NCI-H748 (cell line): ENCODE measurements at regions not wholly inside any gene's neighbourhood (a gene's known extent, or its start where the extent isn't known, plus 50 kb on each side); places are given as distances from the start of the nearest gene placed in this dataset.

Source experiments
- DNase-seq: peaks from one replicate; lab custom pipeline; 2025; ENCODE audit not compliant: unreplicated experiment; lab: John Stamatoyannopoulos, UW

GRCh38 chr5:159527546-159528254 is 197.4 kb upstream of the IL12B start:
- DNase-seq, result no peak

GRCh38 chr5:159531554-159532105 is 201.3 kb upstream of the IL12B start:
- DNase-seq, result no peak

DNA sequence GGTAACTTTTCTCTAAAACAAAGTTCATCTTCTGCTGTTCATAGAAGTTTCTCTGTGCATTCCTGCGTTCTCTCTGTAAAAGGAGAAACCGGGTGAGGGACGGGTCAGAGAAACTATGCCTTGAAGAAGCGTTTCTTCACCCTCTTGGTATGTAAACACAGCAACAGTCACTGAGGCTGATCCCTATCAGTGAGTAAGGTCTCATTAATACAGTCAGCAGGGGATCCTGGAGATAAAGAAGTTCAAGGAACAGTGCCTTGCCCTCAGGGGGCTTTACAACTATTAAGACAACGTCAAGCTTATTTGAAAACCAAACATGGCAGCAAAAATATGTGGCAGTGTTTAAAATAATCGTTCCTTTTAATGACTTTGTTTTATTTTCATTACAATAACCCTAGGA is 202.9 kb upstream of the IL12B start:
- DNase-seq, result no peak

DNA sequence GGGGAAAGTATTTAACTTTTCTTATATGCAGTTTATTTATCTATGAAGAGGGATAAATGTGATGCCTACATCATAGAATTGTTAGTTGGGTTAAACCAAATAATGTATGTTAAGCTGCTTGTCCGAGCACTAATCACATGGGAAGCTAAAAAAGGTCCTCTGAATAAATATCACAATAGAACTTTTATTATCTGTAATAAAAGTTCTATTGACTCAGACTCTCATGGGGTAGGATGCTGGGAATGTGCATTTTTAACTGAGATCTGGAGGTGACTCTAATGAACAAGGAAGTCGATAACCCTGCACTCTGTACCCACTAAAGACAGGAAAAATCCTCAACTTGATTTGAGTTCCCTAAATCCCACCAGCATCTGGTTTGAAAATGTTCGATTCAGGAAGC is 205.9 kb upstream of the IL12B start:
- DNase-seq, result no peak

- no peak for DNase-seq
Observed at GRCh38 chr5:159536646-159537045, 206.4 kb upstream of the IL12B start.

DNA sequence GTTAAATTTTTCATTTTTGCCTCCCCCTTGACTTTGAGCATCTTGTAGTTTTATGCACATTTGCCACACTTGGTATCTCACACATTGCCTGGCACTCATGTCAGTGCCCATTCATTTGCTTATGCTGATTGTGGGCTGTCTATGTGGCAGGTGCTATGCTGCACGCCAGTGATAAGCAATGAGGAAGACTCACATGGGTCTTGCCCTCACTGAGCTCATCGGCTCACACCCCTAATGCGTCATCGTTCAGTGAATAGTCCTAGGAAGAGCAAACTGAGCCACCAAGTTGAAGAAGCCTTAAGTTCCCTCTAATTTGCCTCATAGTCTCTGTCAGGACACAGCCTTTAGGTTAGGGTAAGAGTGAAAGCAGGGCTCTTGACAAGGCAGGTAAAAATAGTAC is 209.4 kb upstream of the IL12B start:
- DNase-seq, result no peak

GRCh38 chr5:159543326-159543725 is 213.0 kb upstream of the IL12B start:
- DNase-seq, result no peak

GRCh38 chr5:159545156-159545555 is 214.9 kb upstream of the IL12B start:
- no peak for DNase-seq

DNA sequence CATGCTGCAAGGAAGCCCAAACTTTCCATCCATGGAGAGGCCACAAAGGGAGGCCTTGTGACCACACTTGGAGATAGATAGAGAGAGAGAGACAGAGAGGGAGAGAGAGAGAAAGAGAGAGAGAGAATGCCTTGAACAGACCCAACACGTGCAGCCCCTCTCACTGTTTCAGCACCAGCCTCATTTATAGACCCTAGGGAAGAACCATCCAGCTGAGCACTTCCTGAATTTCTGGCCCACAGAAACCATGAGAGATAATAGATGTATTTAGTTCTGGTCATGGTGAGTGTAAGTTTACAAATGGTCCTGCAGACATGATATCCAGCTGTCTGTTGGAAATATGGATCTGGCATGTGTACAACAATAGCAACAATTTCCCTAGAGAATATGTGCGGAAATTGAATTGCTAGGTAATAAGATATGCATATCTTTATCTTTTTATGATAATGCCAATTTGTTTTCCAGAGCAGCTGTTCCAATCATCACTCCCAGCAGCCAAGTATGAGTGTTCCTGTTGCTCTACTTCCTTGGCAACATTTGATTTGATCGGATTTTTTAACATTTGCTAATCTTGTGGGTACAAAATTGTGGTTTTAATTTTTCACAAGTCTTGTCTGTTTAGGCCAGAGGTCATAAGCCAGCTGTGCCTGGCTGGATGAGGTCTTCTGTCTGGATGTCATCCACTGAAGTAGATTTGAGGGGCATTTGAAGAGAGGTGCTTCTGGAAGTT is 217.3 kb upstream of the IL12B start:
- DNase-seq, result no peak

DNA sequence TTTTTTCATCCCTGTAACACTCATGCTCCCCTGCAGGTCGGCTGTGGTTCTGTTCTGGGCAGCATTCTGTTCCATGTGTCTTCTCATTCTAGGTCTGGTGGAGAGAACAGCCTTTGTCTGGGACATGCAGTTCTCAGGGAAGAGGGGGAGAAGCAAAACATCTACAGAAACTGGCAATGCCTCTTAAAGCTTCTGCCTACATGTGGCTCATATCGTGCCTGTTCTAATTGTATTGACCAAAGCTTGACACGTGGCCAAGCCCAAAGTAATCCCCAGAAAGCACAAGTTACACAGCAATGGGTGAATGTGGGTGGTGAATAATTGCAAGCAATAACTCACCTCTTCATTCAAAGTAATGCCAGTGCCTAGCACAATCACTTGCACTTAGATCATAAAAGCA is 218.2 kb upstream of the IL12B start:
- no peak for DNase-seq

GRCh38 chr5:159549046-159549445 is 218.8 kb upstream of the IL12B start:
- DNase-seq, result no peak

GRCh38 chr5:159550951-159551350 is 220.7 kb upstream of the IL12B start:
- no peak for DNase-seq

GRCh38 chr5:159552751-159553150 is 222.5 kb upstream of the IL12B start:
- no peak for DNase-seq

DNA sequence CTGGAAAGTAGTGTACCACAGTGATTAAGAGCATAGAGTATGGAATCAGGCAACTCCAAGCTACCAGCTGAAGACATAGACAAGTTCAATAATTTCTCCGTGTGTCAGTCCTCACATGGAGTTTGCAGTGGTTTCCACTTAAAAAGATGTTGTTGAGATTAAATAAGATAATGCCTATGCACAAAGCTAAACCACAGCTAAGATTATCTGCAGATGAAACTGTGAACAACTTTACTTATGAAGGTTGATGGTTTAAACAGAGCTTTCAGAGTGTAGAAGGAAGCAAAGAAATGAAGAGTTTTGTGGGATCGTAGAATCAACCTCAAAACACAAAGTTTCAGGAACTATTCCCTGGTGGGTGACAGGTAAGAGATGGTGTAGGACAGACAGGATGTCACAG is 223.5 kb upstream of the IL12B start:
- no peak for DNase-seq

DNA sequence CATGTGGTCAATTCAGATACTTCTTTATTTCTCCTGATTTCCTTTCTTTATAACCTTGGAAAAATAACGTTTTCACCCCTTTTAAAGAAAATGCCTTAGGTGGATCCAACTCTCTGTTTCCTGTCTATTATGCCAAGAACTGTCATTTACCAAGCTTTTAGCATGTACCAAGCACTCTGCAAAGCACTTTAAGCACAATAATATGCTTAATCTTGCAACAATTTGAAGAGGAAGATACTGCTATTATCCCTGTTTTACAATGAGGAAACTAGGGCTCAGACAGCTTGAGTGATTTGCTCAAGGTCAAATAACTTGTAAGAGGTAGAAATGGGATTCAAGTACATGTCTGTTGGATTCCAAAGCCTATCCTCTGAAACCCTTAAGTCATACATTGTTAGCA is 224.8 kb upstream of the IL12B start:
- DNase-seq, result no peak

- no peak for DNase-seq
Observed at GRCh38 chr5:159559337-159559736, 229.1 kb upstream of the IL12B start.

DNA sequence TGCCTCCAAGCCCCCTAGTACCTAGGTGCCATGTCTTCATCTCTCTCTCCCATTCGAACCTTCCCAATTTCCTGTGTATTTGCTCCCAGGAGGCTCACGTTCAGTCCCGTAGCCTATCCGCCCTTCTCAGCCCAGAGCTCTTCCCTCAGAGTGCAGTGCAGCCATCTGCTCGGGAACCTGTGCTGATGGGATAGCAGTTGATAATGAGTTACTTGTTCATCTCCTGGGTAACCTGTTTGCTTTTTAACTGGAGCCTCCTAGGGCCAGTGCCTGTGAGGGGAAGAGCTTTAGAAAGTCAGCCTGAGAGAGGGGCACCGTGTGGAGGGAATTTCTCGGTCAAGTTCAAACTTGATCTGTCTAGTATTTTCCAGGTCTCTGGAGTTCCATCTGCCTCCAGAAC is 229.8 kb upstream of the IL12B start:
- peak; percentile 31 for DNase-seq

DNA sequence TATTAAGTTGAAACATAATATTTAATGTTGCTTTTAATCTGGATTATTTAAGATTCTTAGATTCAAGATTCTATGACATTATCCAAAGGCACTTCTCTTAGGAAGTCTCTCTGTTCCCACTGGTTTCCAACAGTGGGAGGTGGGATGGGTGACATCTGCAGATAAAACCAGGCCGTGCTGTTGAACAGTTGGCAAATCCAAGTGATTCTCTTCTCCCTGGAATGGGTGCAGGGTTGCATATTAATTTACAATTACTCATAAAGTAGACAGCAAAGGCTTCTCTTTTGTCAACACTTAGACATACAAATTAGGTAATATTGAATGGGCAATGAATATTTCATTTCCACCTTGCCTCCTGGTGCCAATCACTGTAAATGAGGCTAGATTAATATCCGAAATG is 233.7 kb upstream of the IL12B start:
- no peak for DNase-seq

DNA sequence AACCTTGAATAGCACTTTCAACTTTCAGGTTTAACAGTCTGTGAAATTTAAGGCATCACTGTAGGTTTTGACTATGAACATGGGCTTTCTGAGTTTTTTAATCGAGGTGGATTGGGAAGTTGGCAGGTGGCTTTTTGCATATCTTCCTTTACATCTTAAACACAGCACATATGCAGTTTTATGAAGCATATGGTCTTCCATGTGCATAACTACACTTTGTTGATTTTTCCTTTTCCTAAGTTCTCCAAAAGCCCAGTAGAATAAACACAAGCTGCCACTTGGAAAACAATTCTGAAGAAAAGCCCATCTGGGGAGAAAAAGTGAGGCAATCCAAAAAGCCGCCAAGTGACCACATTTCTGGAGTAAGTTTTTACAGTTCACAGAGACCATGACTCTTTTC is 236.5 kb upstream of the IL12B start:
- no peak for DNase-seq

DNA sequence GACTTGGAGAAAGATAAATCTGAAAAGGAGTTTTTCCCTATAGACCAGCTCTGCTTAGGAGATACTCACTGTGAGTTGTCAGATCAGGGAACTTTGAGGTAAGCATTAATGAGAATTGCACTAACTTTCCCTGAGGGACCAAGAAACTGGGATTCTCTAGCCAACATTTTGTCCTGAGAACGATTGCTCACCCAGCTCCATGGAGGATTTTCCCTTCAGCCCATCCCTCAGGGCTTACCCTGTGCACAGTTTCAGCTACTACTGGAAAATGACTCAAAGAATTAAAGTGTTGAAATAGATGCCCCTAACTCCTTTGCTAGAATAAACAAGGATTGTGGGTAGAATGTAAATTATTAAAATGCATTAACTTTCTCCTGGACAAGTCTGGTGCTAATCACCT is 237.2 kb upstream of the IL12B start:
- no peak for DNase-seq

DNA sequence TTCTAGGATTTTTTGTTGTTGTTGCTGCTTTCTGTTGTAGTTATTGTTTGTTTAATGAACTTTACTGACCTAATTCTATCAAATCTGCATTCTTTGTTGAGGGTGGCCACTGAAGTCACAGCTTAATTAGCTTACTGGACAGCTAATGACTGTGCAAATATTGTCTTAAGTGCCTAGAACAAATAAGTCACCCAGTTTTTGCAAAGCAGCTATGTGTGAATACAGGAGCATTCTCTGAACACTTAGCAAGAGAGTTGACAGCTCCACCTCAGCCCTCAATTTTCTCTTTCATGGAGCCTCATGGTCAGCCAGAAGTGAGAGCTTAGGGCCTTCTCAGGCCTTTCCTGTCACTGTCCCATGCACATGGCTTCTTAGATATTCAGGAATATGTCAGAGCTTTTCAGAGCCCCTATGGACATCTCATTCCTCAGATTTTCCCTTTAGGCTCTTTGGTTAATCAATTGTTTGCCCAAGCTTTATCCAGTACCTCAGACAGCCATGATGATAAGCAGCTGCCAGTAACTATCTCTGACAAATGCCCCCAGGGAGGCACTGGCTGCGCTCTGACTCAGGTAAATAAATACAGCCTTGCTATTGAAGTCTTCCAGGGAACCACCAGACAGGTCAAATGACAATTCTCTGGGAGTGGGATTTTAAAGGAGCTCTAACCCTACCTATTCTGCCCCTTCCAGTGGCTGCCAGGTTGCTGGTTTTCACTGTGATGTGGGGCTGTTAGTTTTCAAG is 241.4 kb upstream of the IL12B start:
- peak; percentile 95 for DNase-seq

DNA sequence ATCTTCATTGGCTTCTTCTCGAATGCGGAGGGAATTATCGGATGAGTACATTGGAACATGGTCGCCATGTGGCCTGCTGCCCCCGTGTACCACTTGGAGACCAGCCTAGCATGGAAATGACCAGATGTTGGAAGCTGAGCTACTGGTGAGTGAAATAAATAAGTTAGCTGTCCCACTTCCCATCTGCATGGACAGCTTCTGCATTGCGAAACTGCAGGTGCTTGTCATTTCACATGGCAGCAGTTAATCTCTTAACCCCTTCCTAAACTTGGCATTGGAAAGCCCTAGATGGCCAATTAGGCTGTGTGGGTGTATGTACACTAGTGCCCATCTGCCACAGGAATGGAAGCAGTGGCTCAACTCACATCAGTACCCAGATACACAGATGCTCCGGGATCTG is 246.6 kb upstream of the IL12B start:
- no peak for DNase-seq
